ENCODE measurements at regions not wholly inside any gene's neighbourhood (a gene's known extent, or its start where the extent isn't known, plus 50 kb on each side); places are given as distances from the start of the nearest gene placed in this dataset.

DNA sequence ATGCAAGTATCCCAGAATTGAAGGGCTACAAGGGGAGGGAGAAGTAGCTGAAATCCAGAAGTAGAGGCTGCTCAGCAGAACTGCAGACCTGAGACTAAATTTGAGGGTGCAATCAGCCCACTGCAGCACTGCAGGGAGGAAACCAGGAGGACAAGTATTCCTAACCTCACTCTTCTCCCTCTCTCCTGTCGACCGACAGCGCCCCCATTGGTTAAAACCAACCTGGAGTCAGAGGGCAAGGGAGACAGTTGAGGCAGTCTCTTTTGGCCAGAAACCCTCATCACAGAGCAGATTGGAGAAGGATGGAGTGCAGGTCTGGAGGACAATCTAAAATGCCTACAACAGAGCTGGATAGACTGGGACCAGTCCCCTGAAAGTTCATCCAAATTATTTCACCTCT lies 768.9 kb upstream of the KLHL29 start:
- H3K36me3 ChIP-seq (ENCODE audit: control insufficient read depth, insufficient read depth, low read length): no peaks in the 10 kb centered on the region
- no peak overlapping the region for H3K4me3 ChIP-seq (ENCODE audit: low read depth, low read length)
- no peaks in the 10 kb centered on the region for H3K27me3 ChIP-seq (ENCODE audit: control insufficient read depth, insufficient read depth, low read length)
- TF ChIP-seq, protein P1, sequence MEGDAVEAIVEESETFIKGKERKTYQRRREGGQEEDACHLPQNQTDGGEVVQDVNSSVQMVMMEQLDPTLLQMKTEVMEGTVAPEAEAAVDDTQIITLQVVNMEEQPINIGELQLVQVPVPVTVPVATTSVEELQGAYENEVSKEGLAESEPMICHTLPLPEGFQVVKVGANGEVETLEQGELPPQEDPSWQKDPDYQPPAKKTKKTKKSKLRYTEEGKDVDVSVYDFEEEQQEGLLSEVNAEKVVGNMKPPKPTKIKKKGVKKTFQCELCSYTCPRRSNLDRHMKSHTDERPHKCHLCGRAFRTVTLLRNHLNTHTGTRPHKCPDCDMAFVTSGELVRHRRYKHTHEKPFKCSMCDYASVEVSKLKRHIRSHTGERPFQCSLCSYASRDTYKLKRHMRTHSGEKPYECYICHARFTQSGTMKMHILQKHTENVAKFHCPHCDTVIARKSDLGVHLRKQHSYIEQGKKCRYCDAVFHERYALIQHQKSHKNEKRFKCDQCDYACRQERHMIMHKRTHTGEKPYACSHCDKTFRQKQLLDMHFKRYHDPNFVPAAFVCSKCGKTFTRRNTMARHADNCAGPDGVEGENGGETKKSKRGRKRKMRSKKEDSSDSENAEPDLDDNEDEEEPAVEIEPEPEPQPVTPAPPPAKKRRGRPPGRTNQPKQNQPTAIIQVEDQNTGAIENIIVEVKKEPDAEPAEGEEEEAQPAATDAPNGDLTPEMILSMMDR (IDR thresholded peaks at IDR 0.05; ENCODE audit: insufficient read depth, low read length, poor library complexity, severe bottlenecking): no peak
- DNase-seq (ENCODE audit: low read depth): no peak

DNA sequence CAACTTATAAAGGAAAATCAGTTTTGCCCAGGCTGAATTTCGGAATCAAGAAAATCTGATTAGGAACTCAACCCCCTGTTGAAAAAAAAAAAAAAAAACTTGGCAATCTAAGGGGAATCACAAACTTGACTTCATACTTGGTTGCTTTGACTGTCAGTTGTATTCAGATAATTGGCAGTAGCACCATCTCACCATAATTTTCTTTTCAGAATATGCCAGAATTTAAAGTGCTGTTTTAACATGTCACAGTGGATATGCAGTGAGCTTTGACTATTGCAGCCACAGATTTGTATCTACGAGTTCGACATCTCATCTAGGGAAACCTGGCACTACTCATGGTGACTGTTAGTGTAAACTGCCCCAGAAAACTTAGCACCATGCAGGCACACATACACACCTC lies 761.4 kb upstream of the KLHL29 start:
- no peaks in the 10 kb centered on the region for H3K36me3 ChIP-seq (ENCODE audit: control insufficient read depth, insufficient read depth, low read length)

DNA sequence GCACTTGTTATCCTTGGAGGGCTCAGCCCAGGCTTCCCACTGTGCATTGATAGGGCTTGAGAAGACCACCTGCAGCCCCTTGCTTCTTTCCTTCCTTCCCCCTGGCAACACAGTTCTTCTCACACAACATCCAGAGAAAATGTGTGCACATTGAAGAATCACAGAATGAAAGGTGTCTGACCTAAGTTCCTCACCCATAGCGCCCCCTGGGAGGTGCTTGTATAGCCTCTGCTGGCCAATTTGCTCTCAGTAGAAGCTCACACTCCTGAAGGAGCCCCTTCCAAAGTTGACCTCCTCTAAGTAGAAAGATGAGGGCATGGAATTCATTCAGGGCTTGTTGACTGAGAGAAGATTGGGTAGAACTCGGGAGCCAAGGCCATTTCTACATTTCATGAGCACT lies 758.4 kb upstream of the KLHL29 start:
- DNase-seq (ENCODE audit: low read depth): no peak
- no peak overlapping the region for H3K4me3 ChIP-seq (ENCODE audit: low read depth, low read length)
- no peaks in the 10 kb centered on the region for H3K36me3 ChIP-seq (ENCODE audit: control insufficient read depth, insufficient read depth, low read length)
- TF ChIP-seq, protein P1 (IDR thresholded peaks at IDR 0.05; ENCODE audit: insufficient read depth, low read length, poor library complexity, severe bottlenecking): peak; percentile 10
- H3K27me3 ChIP-seq (ENCODE audit: control insufficient read depth, insufficient read depth, low read length): no peaks in the 10 kb centered on the region

More for the DNA sequence above, 761.4 kb upstream of the KLHL29 start:
- Histone ChIP-seq H3K4me3 (ENCODE audit: low read depth, low read length) (no peak overlapping the region), H3K27me3 (ENCODE audit: control insufficient read depth, insufficient read depth, low read length) (no peaks in the 10 kb centered on the region)
- no peak for DNase-seq (ENCODE audit: low read depth)
- TF ChIP-seq, protein P1 (IDR thresholded peaks at IDR 0.05; ENCODE audit: insufficient read depth, low read length, poor library complexity, severe bottlenecking): no peak

DNA sequence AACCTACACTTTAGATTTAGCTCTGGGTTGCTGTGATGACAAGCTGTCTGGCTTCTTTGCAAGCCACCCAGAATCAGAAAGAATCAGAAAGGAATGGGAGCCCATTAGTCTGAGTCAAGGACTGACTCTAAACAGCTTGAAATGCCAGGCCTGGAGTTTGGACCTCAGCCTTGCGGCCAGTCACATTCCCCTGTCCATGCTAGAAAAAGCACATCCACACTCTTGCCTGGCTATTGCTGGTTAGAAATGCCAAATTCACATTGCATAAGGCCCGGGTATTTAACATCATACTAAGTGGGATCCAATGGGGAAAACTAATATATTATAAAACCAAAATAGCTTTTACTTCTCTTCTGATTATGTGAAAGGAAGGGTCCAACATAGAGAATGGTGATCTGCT lies 756.8 kb upstream of the KLHL29 start:
- DNase-seq (ENCODE audit: low read depth): no peak
- no peaks in the 10 kb centered on the region for H3K27me3 ChIP-seq (ENCODE audit: control insufficient read depth, insufficient read depth, low read length)
- TF ChIP-seq, protein P1 (IDR thresholded peaks at IDR 0.05; ENCODE audit: insufficient read depth, low read length, poor library complexity, severe bottlenecking): no peak
- no peaks in the 10 kb centered on the region for H3K36me3 ChIP-seq (ENCODE audit: control insufficient read depth, insufficient read depth, low read length)
- no peak overlapping the region for H3K4me3 ChIP-seq (ENCODE audit: low read depth, low read length)

DNA sequence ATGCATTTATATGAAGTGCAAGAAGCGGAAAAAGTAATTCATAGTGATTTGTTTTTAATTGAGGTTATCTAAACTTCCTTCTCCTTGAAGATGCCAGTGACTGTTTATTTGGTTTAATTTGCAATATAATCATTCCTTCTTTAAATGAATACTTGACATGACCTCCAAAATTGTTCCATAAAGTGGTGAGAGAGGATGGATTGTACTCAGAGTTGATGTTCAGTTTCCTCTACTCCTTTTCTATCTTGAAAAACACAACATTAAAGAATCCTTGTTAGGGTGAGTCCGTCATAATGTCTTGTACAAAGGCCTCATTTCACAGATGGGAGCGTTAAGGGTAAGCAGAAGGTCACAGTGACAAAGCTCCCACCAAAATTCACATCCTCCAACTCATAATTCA lies 756.1 kb upstream of the KLHL29 start:
- TF ChIP-seq, protein P1 (IDR thresholded peaks at IDR 0.05; ENCODE audit: insufficient read depth, low read length, poor library complexity, severe bottlenecking): no peak

DNA sequence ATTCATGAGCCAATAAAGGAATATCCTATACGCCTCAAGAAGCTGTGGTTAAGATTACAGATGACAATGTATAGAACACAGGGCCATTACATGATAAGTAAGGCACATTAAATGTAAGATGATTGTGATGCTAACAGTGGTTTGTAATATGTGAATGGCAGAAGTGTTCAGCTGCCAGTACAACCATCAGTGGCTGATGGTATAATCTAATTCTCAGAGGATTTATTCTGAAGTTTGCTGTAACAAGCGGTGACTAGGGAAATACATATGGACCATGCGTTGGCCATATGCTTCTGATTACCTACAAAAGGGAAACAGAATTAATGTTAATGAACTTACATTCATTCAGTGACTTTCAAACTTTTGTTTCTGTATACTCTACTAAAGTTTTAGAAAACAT lies 750.8 kb upstream of the KLHL29 start:
- Histone ChIP-seq H3K4me3 (ENCODE audit: low read depth, low read length) (no peak overlapping the region), H3K27me3 (ENCODE audit: control insufficient read depth, insufficient read depth, low read length) (no peaks in the 10 kb centered on the region), H3K36me3 (ENCODE audit: control insufficient read depth, insufficient read depth, low read length) (no peaks in the 10 kb centered on the region)
- no peak for DNase-seq (ENCODE audit: low read depth)
- TF ChIP-seq, protein P1 (IDR thresholded peaks at IDR 0.05; ENCODE audit: insufficient read depth, low read length, poor library complexity, severe bottlenecking): no peak

More for the DNA sequence above, 756.1 kb upstream of the KLHL29 start:
- Histone ChIP-seq H3K36me3 (ENCODE audit: control insufficient read depth, insufficient read depth, low read length) (no peaks in the 10 kb centered on the region), H3K4me3 (ENCODE audit: low read depth, low read length) (no peak overlapping the region), H3K27me3 (ENCODE audit: control insufficient read depth, insufficient read depth, low read length) (no peaks in the 10 kb centered on the region)
- no peak for DNase-seq (ENCODE audit: low read depth)

Data from kidney epithelial cell (primary cell).